Endothelial cell of umbilical vein (primary cell): ENCODE measurements at regions not wholly inside any gene's neighbourhood (a gene's known extent, or its start where the extent isn't known, plus 50 kb on each side); places are given as distances from the start of the nearest gene placed in this dataset.

ENCODE experiments used
- CTCF ChIP-seq, 2 donors: IDR thresholded peaks; 1 replicate in 1 of 2; 2 replicates in 1 of 2; pipeline ENCODE4 v1.5.1; 2011; ENCODE audit warnings: low read length in 2 of 2, mild to moderate bottlenecking in 2 of 2, moderate library complexity in 2 of 2, control low read depth in 1 of 2, inconsistent platforms in 1 of 2, low read depth in 1 of 2; ENCODE audit not compliant: insufficient read depth in 1 of 2; ENCODE audit errors: extremely low read depth in 1 of 2
- EZH2 ChIP-seq: IDR thresholded peaks from 2 replicates; pipeline ENCODE4 v1.6.1; 2012; ENCODE audit warnings: borderline replicate concordance, low read depth, mild to moderate bottlenecking, moderate library complexity, low read length, inconsistent platforms; ENCODE audit not compliant: severe bottlenecking
- FOS ChIP-seq: IDR thresholded peaks from 2 replicates; pipeline ENCODE4 v1.6.1; 2011; ENCODE audit warnings: mild to moderate bottlenecking, low read length, moderate library complexity, borderline replicate concordance; ENCODE audit not compliant: insufficient read depth
- GATA2 ChIP-seq: IDR thresholded peaks from 2 replicates; pipeline ENCODE4 v1.7.0; 2011; ENCODE audit warnings: low read depth, mild to moderate bottlenecking, moderate library complexity, mixed read lengths, low read length; ENCODE audit not compliant: insufficient read length, insufficient read depth
- MAX ChIP-seq: IDR thresholded peaks from 2 replicates; pipeline ENCODE4 v1.6.1; 2011; ENCODE audit not compliant: insufficient read depth, insufficient read length
- POLR2A ChIP-seq: IDR thresholded peaks from 2 replicates; pipeline ENCODE4 v1.6.1; 2012; ENCODE audit warnings: low read depth, mild to moderate bottlenecking, control low read depth, low read length
- POLR2AphosphoS5 ChIP-seq: IDR thresholded peaks from 2 replicates; pipeline ENCODE4 v1.6.1; 2012; ENCODE audit warnings: low read depth, mild to moderate bottlenecking, control low read depth, low read length, moderate library complexity; ENCODE audit not compliant: insufficient read depth

- TF ChIP-seq POLR2A (no peak), CTCF (IDR thresholded peaks at IDR 0.05; ENCODE audit: extremely low read depth in 1 of 2, insufficient read depth in 1 of 2, low read depth in 1 of 2, low read length in 2 of 2) (no peak), EZH2 (no peak), POLR2AphosphoS5 (no peak), FOS (no peak), MAX (no peak), GATA2 (no peak)
These were observed 147.3 kb downstream of the KCNRG start for GRCh38 chr13:50162567-50162966.
